K562 (cell line): ENCODE measurements at regions not wholly inside any gene's neighbourhood (a gene's known extent, or its start where the extent isn't known, plus 50 kb on each side); places are given as distances from the start of the nearest gene placed in this dataset.

Experiments used
- ATAC-seq: fragments of 200-7000 bp; cut with Tn5 transposase; 3 replicates; pipeline ENCODE4 v1.9.1; 2020; ENCODE audit warnings: moderate library complexity
- BruUV-seq: library from RNA; stranded (reverse); fragments of 400-500 nt; replicated peaks from 2 replicates; lab custom pipeline; 2021; lab: Mats Ljungman, UMichigan
- CTCF ChIA-PET: fragments of 300-600 bp; formaldehyde crosslinking; extraction: SDS; loops from one replicate; lab custom pipeline; 2021; ENCODE audit warnings: low intra/inter-chr PET ratio; lab: Yijun Ruan, JAX
- POLR2A ChIA-PET: fragments of 300-600, 350-650 bp; sonication (Branson Sonifier 250); formaldehyde crosslinking; extraction: SDS; loops from one replicate; lab custom pipeline; 2021; ENCODE audit warnings: antibody characterized with exemption, inconsistent platforms; lab: Yijun Ruan, JAX
- DNase-seq, 4 experiments: peaks; one replicate each; pipeline versions ENCODE4 v3.0.0 to v3.0.0-alpha.2; 2011 to 2018; ENCODE audit warnings: low spot score in 3 of 4, mixed read lengths in 3 of 4; ENCODE audit errors: extremely low read depth in 1 of 4
- FAIRE-seq: peaks from 2 replicates; lab custom pipeline; 2011; peaks lifted over from hg19 to GRCh38; lab: Jason Lieb, UNC
- H2AFZ ChIP-seq: 2 replicates; pipeline ENCODE4 v1.6.0; 2011; ENCODE audit warnings: low read depth, low read length, control low read depth, inconsistent platforms
- H3K27ac ChIP-seq: fragments of 200-600 bp; 3 replicates; pipeline ENCODE4 v1.8.0; 2011; ENCODE audit warnings: low read depth, mild to moderate bottlenecking, control low read depth, inconsistent platforms, low read length, moderate library complexity, mixed read lengths; ENCODE audit errors: extremely low read depth
- H3K27me3 ChIP-seq, 2 experiments: fragments of 300-600 bp in 1 of 2; 2 replicates in 1 of 2; 3 replicates in 1 of 2; pipeline versions ENCODE4 v1.6.0 to v1.8.0; 2011; ENCODE audit warnings: inconsistent platforms in 2 of 2, low read length in 2 of 2, mild to moderate bottlenecking in 1 of 2, mixed read lengths in 1 of 2, moderate library complexity in 1 of 2; ENCODE audit not compliant: control insufficient read depth in 2 of 2, insufficient read depth in 2 of 2
- H3K36me3 ChIP-seq: fragments of 300-600 bp; 3 replicates; pipeline ENCODE4 v1.8.0; 2011; ENCODE audit warnings: mild to moderate bottlenecking, low read length, inconsistent platforms; ENCODE audit not compliant: control insufficient read depth, insufficient read depth
- H3K4me1 ChIP-seq, 2 experiments: fragments of 200-600 bp in 1 of 2; replicated peaks in 1 of 2; 2 replicates in 1 of 2; 3 replicates in 1 of 2; pipeline versions ENCODE4 v1.5.1 to v1.8.0; 2011; ENCODE audit warnings: inconsistent platforms in 2 of 2, low read length in 2 of 2, mild to moderate bottlenecking in 1 of 2, mixed read lengths in 1 of 2, moderate library complexity in 1 of 2; ENCODE audit not compliant: control insufficient read depth in 2 of 2, insufficient read depth in 2 of 2
- H3K4me2 ChIP-seq: 2 replicates; pipeline ENCODE4 v1.6.1; 2011; ENCODE audit warnings: low read length, control low read depth, inconsistent platforms, mixed read lengths; ENCODE audit not compliant: insufficient read depth
- H3K4me3 ChIP-seq: fragments of 200-600 bp; sonication (generic), shearing (Covaris generic); 2 replicates; pipeline ENCODE4 v1.5.1; 2016; ENCODE audit warnings: control low read depth, inconsistent platforms
- H3K79me2 ChIP-seq: fragments of 200-600 bp; 3 replicates; pipeline ENCODE4 v1.8.0; 2011; ENCODE audit warnings: low read length, inconsistent platforms; ENCODE audit not compliant: control insufficient read depth, insufficient read depth
- H3K9ac ChIP-seq, 2 experiments: 2 replicates each; pipeline versions ENCODE4 v1.6.0 to v1.6.1; 2011; ENCODE audit warnings: low read depth in 2 of 2, low read length in 2 of 2, control low read depth in 1 of 2, inconsistent platforms in 1 of 2, mild to moderate bottlenecking in 1 of 2, mixed read lengths in 1 of 2; ENCODE audit not compliant: insufficient read depth in 1 of 2
- H3K9me1 ChIP-seq: one replicate; pipeline ENCODE4 v1.6.0; 2011; ENCODE audit warnings: inconsistent platforms, mild to moderate bottlenecking, low read length, moderate library complexity; ENCODE audit not compliant: control insufficient read depth, insufficient read depth
- H3K9me3 ChIP-seq: replicated peaks from 2 replicates; pipeline ENCODE4 v1.5.1; 2011; ENCODE audit warnings: low read depth, low read length, inconsistent platforms; ENCODE audit not compliant: control insufficient read depth, insufficient read depth
- H4K20me1 ChIP-seq: replicated peaks from 2 replicates; pipeline ENCODE4 v1.6.1; 2011; ENCODE audit warnings: low read length, inconsistent platforms, mixed read lengths; ENCODE audit not compliant: control insufficient read depth, insufficient read depth
- HNRNPL ChIP-seq: fragments of 200-400 bp; formaldehyde crosslinking; IDR thresholded peaks from 2 replicates; pipeline ENCODE4 v1.6.1; 2017; ENCODE audit warnings: low read depth, mild to moderate bottlenecking, low read length
- ZNF133 ChIP-seq: fragments of 250-450 bp; sonication (Bioruptor Pico); IDR thresholded peaks from 2 replicates; pipeline ENCODE4 v1.4.0; 2020; ENCODE audit warnings: mild to moderate bottlenecking
- WGBS: fragments of 100-300 bp; shearing (Covaris generic); methylation state at CpG from one replicate; pipeline ENCODE4 v1.1.6; 2016; ENCODE audit warnings: low coverage, mixed read lengths; ENCODE audit not compliant: insufficient coverage; ENCODE audit errors: missing lambda C conversion rate; 5-methylcytosine and 5-hydroxymethylcytosine counted together
- in situ Hi-C: fragments of 300-500 bp; cut with MboI; formaldehyde crosslinking; loops from 4 replicates; pipeline ENCODE4 v1.15.0; 2018; ENCODE audit warnings: inconsistent platforms, mixed read lengths
- intact Hi-C: fragments of 100-400 bp; cut with micrococcal nuclease; formaldehyde crosslinking; loops from 2 replicates; pipeline ENCODE4 v1.14.2; 2022
- TF ChIP-seq, protein P1 (sequence below): fragments of 250-450 bp; sonication (Bioruptor Pico); IDR thresholded peaks from 2 replicates; pipeline ENCODE4 v1.8.0; 2021; ENCODE audit warnings: moderate library complexity, mild to moderate bottlenecking, inconsistent platforms

GRCh38 chr14:24708684-24709083 lies 74.7 kb upstream of the GZMB start:
- in situ Hi-C loops (no loop called here), intact Hi-C loops (no loop called here)
- ATAC-seq: no peak
- Histone ChIP-seq H4K20me1 (no peaks in the 10 kb centered on the region), H3K9me3 (no peaks in the 10 kb centered on the region), H3K9me1 (no peaks in the 10 kb centered on the region), H3K27ac (no peak overlapping the region), H2AFZ (no peak overlapping the region), H3K36me3 (no peaks in the 10 kb centered on the region), H3K4me1 (no peaks in the 10 kb centered on the region), H3K27me3 (peaks cover 2 to 5% of the 10 kb centered on the region in 2 experiments; a peak in 3 of 5 replicates), H3K4me2 (no peak overlapping the region), H3K9ac (no peak overlapping the region), H3K79me2 (no peaks in the 10 kb centered on the region), H3K4me3 (no peak overlapping the region)
- DNase-seq: no peak
- ChIA-PET CTCF (no interaction called here), POLR2A (no interaction called here)
- no TSS peak for BruUV-seq
- TF ChIP-seq, protein P1, sequence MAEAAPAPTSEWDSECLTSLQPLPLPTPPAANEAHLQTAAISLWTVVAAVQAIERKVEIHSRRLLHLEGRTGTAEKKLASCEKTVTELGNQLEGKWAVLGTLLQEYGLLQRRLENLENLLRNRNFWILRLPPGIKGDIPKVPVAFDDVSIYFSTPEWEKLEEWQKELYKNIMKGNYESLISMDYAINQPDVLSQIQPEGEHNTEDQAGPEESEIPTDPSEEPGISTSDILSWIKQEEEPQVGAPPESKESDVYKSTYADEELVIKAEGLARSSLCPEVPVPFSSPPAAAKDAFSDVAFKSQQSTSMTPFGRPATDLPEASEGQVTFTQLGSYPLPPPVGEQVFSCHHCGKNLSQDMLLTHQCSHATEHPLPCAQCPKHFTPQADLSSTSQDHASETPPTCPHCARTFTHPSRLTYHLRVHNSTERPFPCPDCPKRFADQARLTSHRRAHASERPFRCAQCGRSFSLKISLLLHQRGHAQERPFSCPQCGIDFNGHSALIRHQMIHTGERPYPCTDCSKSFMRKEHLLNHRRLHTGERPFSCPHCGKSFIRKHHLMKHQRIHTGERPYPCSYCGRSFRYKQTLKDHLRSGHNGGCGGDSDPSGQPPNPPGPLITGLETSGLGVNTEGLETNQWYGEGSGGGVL (CRISPR knock-in tag): no peak
- 0% methylated on average over 3 of the region's 3 CpGs for WGBS
- FAIRE-seq: no peak

GRCh38 chr14:24706351-24706750 lies 72.4 kb upstream of the GZMB start:
- ChIA-PET CTCF (no interaction called here), POLR2A (no interaction called here)
- intact Hi-C loops (no loop called here), in situ Hi-C loops (no loop called here)
- no peak for TF ChIP-seq HNRNPL
- TF ChIP-seq ZNF133 (CRISPR knock-in tag): no peak
- BruUV-seq: no TSS peak
- FAIRE-seq: no peak
- Histone ChIP-seq H3K27me3 (peaks cover 2 to 11% of the 10 kb centered on the region in 2 experiments; a peak in 3 of 5 replicates), H2AFZ (no peak overlapping the region), H3K4me1 (no peaks in the 10 kb centered on the region), H3K4me2 (no peak overlapping the region), H3K4me3 (no peak overlapping the region), H3K36me3 (no peaks in the 10 kb centered on the region), H3K9me1 (no peaks in the 10 kb centered on the region), H4K20me1 (no peaks in the 10 kb centered on the region), H3K79me2 (no peaks in the 10 kb centered on the region), H3K27ac (no peak overlapping the region), H3K9me3 (no peaks in the 10 kb centered on the region), H3K9ac (no peak overlapping the region)
- WGBS: 3% methylated on average over 3 of the region's 3 CpGs
- no peak for ATAC-seq
- DNase-seq: no peak
